Stimulated activated CD8-positive, alpha-beta memory T cell treated with anti-CD3 and anti-CD28 coated beads, Interleukin-7, amount 100 ng/mL, for 4 hours (primary cell): ENCODE measurements at regions not wholly inside any gene's neighbourhood (a gene's known extent, or its start where the extent isn't known, plus 50 kb on each side); places are given as distances from the start of the nearest gene placed in this dataset.

Experiments
- DNase-seq, 2 donors: peaks; one replicate each; pipeline ENCODE4 v3.0.0-alpha.2; 2020; ENCODE audit warnings: low read depth in 2 of 2

GRCh38 chr2:144605231-144605840 lies 85.4 kb upstream of the ZEB2 start:
- no peak for DNase-seq

GRCh38 chr2:144603334-144603733 lies 83.4 kb upstream of the ZEB2 start:
- DNase-seq: no peak

- no peak for DNase-seq
These were observed 79.0 kb upstream of the ZEB2 start for GRCh38 chr2:144598906-144599305.

- no peak for DNase-seq
These were observed 78.1 kb upstream of the ZEB2 start for GRCh38 chr2:144597894-144598593.

- DNase-seq: no peak
These were observed 77.5 kb upstream of the ZEB2 start for GRCh38 chr2:144597388-144597787.

- DNase-seq: no peak
These were observed 76.4 kb upstream of the ZEB2 start for GRCh38 chr2:144596073-144596871.

GRCh38 chr2:144595686-144596072 lies 75.8 kb upstream of the ZEB2 start:
- DNase-seq: no peak

GRCh38 chr2:144595279-144595678 lies 75.4 kb upstream of the ZEB2 start:
- DNase-seq: no peak

- no peak for DNase-seq
These were observed 73.9 kb upstream of the ZEB2 start for GRCh38 chr2:144593803-144594202.

GRCh38 chr2:144592500-144593256 lies 72.8 kb upstream of the ZEB2 start:
- DNase-seq: no peak

- DNase-seq: no peak
These were observed 67.4 kb upstream of the ZEB2 start for GRCh38 chr2:144587306-144587705.

- no peak for DNase-seq
These were observed 66.6 kb upstream of the ZEB2 start for GRCh38 chr2:144586476-144586875.

- no peak for DNase-seq
These were observed 64.0 kb upstream of the ZEB2 start for GRCh38 chr2:144583741-144584453.

GRCh38 chr2:144583381-144583729 lies 63.4 kb upstream of the ZEB2 start:
- DNase-seq: no peak

- DNase-seq: no peak
These were observed 62.9 kb upstream of the ZEB2 start for GRCh38 chr2:144582651-144583380.

GRCh38 chr2:144580521-144581161 lies 60.7 kb upstream of the ZEB2 start:
- no peak for DNase-seq

GRCh38 chr2:144579556-144579955 lies 59.6 kb upstream of the ZEB2 start:
- DNase-seq: no peak

- no peak for DNase-seq
These were observed 58.2 kb upstream of the ZEB2 start for GRCh38 chr2:144578099-144578498.

GRCh38 chr2:144572977-144573376 lies 53.1 kb upstream of the ZEB2 start:
- no peak for DNase-seq

GRCh38 chr2:144571770-144572169 lies 51.9 kb upstream of the ZEB2 start:
- no peak for DNase-seq
